GF-D8 (cell line): ENCODE measurements at regions not wholly inside any gene's neighbourhood (a gene's known extent, or its start where the extent isn't known, plus 50 kb on each side); places are given as distances from the start of the nearest gene placed in this dataset.
"Not testable (repeated sequence)": the region's sequence is repeated elsewhere in the genome, so short reads cannot be mapped to it uniquely, and the experiment has no call there.

Experiments used
- DNase-seq: peaks from one replicate; lab custom pipeline; 2025; lab: John Stamatoyannopoulos, UW

- no peak for DNase-seq
These were observed 102.6 kb upstream of the ZPLD1 start for GRCh38 chr3:102332205-102332604.

GRCh38 chr3:102332934-102333333 is 101.9 kb upstream of the ZPLD1 start:
- no peak for DNase-seq

GRCh38 chr3:102336130-102336529 is 98.7 kb upstream of the ZPLD1 start:
- no peak for DNase-seq

- no peak for DNase-seq
These were observed 95.1 kb upstream of the ZPLD1 start for GRCh38 chr3:102339671-102340070.

GRCh38 chr3:102346897-102347296 is 87.9 kb upstream of the ZPLD1 start:
- DNase-seq: no peak

- DNase-seq: no peak
These were observed 85.9 kb upstream of the ZPLD1 start for GRCh38 chr3:102348904-102349303.

GRCh38 chr3:102353148-102353547 is 81.7 kb upstream of the ZPLD1 start:
- no peak for DNase-seq

GRCh38 chr3:102353805-102354204 is 81.0 kb upstream of the ZPLD1 start:
- DNase-seq: no peak

- no peak for DNase-seq
These were observed 79.8 kb upstream of the ZPLD1 start for GRCh38 chr3:102354818-102355515.

- DNase-seq: no peak
These were observed 78.3 kb upstream of the ZPLD1 start for GRCh38 chr3:102356506-102356905.

GRCh38 chr3:102357313-102357712 is 77.5 kb upstream of the ZPLD1 start:
- not testable (repeated sequence) for DNase-seq

- no peak for DNase-seq
These were observed 74.5 kb upstream of the ZPLD1 start for GRCh38 chr3:102360183-102360860.

- no peak for DNase-seq
These were observed 73.7 kb upstream of the ZPLD1 start for GRCh38 chr3:102361101-102361500.

- not testable (repeated sequence) for DNase-seq
These were observed 68.7 kb upstream of the ZPLD1 start for GRCh38 chr3:102366116-102366515.

- no peak for DNase-seq
These were observed 59.8 kb upstream of the ZPLD1 start for GRCh38 chr3:102374863-102375634.

GRCh38 chr3:102378216-102378615 is 56.6 kb upstream of the ZPLD1 start:
- DNase-seq: no peak

GRCh38 chr3:102382201-102382600 is 52.6 kb upstream of the ZPLD1 start:
- not testable (repeated sequence) for DNase-seq
